CD4-positive, alpha-beta T cell treated with Interleukin-17A for 4 hours (primary cell): ENCODE measurements at regions not wholly inside any gene's neighbourhood (a gene's known extent, or its start where the extent isn't known, plus 50 kb on each side); places are given as distances from the start of the nearest gene placed in this dataset.
"Not testable (repeated sequence)": the region's sequence is repeated elsewhere in the genome, so short reads cannot be mapped to it uniquely, and the experiment has no call there.

Experiments
- DNase-seq: peaks from one replicate; pipeline ENCODE4 v3.0.0-alpha.2; 2020; ENCODE audit warnings: mixed read lengths

GRCh38 chr7:130789436-130789835, 55.4 kb upstream of the KLF14 start:
- no peak for DNase-seq

GRCh38 chr7:130791746-130792145, 57.7 kb upstream of the KLF14 start:
- no peak for DNase-seq

GRCh38 chr7:130793855-130794618, 60.0 kb upstream of the KLF14 start:
- no peak for DNase-seq

GRCh38 chr7:130794619-130794922, 60.6 kb upstream of the KLF14 start:
- no peak for DNase-seq

- not testable (repeated sequence) for DNase-seq
Measured at GRCh38 chr7:130796425-130796824, 62.4 kb upstream of the KLF14 start.

GRCh38 chr7:130803127-130803526, 69.1 kb upstream of the KLF14 start:
- no peak for DNase-seq

GRCh38 chr7:130804220-130804619, 70.2 kb upstream of the KLF14 start:
- no peak for DNase-seq

GRCh38 chr7:130812819-130813218, 78.8 kb upstream of the KLF14 start:
- DNase-seq, result not testable (repeated sequence)

GRCh38 chr7:130814778-130815335, 80.8 kb upstream of the KLF14 start:
- peak; percentile 4 for DNase-seq

GRCh38 chr7:130818056-130818455, 84.0 kb upstream of the KLF14 start:
- no peak for DNase-seq

GRCh38 chr7:130821864-130822263, 87.9 kb upstream of the KLF14 start:
- DNase-seq, result no peak

GRCh38 chr7:130822642-130823041, 88.6 kb upstream of the KLF14 start:
- DNase-seq, result no peak

GRCh38 chr7:130823060-130823459, 89.1 kb upstream of the KLF14 start:
- no peak for DNase-seq

GRCh38 chr7:130825819-130826218, 91.8 kb upstream of the KLF14 start:
- DNase-seq, result no peak

- no peak for DNase-seq
Measured at GRCh38 chr7:130829415-130829814, 95.4 kb upstream of the KLF14 start.

GRCh38 chr7:130831322-130831721, 97.3 kb upstream of the KLF14 start:
- no peak for DNase-seq

- peak; percentile 7 for DNase-seq
Measured at GRCh38 chr7:130831817-130832481, 97.9 kb upstream of the KLF14 start.

GRCh38 chr7:130838738-130839137, 104.7 kb upstream of the KLF14 start:
- no peak for DNase-seq

GRCh38 chr7:130840599-130840998, 106.6 kb upstream of the KLF14 start:
- no peak for DNase-seq

GRCh38 chr7:130841416-130841815, 107.4 kb upstream of the KLF14 start:
- DNase-seq, result no peak

GRCh38 chr7:130843703-130844102, 109.7 kb upstream of the KLF14 start:
- no peak for DNase-seq

GRCh38 chr7:130844811-130845580, 111.0 kb upstream of the KLF14 start:
- DNase-seq, result no peak

GRCh38 chr7:130845581-130846085, 111.6 kb upstream of the KLF14 start:
- DNase-seq, result no peak
